GM10266 (cell line): ENCODE measurements at regions not wholly inside any gene's neighbourhood (a gene's known extent, or its start where the extent isn't known, plus 50 kb on each side); places are given as distances from the start of the nearest gene placed in this dataset.

Source experiments
- DNase-seq: peaks from one replicate; pipeline ENCODE4 v3.0.0; 2012; ENCODE audit errors: extremely low spot score
- CTCF ChIP-seq: IDR thresholded peaks from 2 replicates; pipeline ENCODE4 v1.5.1; 2012; ENCODE audit warnings: mild to moderate bottlenecking, low read depth; ENCODE audit not compliant: control insufficient read depth, insufficient read depth; ENCODE audit errors: missing control alignments

GRCh38 chr3:150062492-150062891 lies 91.8 kb upstream of the PFN2 start:
- no peak for DNase-seq
- TF ChIP-seq CTCF: no peak

GRCh38 chr3:150061288-150062024 lies 90.8 kb upstream of the PFN2 start:
- DNase-seq: no peak

GRCh38 chr3:150059729-150060128 lies 89.0 kb upstream of the PFN2 start:
- DNase-seq: no peak
- TF ChIP-seq CTCF: no peak

More at GRCh38 chr3:150061288-150062024, 90.8 kb upstream of the PFN2 start:
- TF ChIP-seq CTCF: no peak

GRCh38 chr3:150059241-150059640 lies 88.5 kb upstream of the PFN2 start:
- DNase-seq: no peak
- no peak for TF ChIP-seq CTCF

GRCh38 chr3:150057227-150057626 lies 86.5 kb upstream of the PFN2 start:
- TF ChIP-seq CTCF: no peak
- DNase-seq: no peak

- DNase-seq: no peak
- TF ChIP-seq CTCF: no peak
These were observed 84.6 kb upstream of the PFN2 start for GRCh38 chr3:150055332-150055731.

- DNase-seq: no peak
- TF ChIP-seq CTCF: no peak
These were observed 83.9 kb upstream of the PFN2 start for GRCh38 chr3:150054635-150055034.
